Body of pancreas (tissue), 4 donors: ENCODE measurements at regions not wholly inside any gene's neighbourhood (a gene's known extent, or its start where the extent isn't known, plus 50 kb on each side); places are given as distances from the start of the nearest gene placed in this dataset.

Experiments
- CTCF ChIP-seq, 7 experiments: fragments of 450-650 bp in 4 of 7; fragments of 200-600 bp in 3 of 7; sonication (generic) in 3 of 7; IDR thresholded peaks; one replicate each; pipeline ENCODE4 v1.5.1; 2016 to 2019; ENCODE audit warnings: antibody characterized with exemption in 7 of 7
- POLR2A ChIP-seq, 3 donors: fragments of 450-650 bp; IDR thresholded peaks; one replicate each; pipeline ENCODE4 v1.6.1; 2016; ENCODE audit warnings: antibody characterized with exemption in 3 of 3, mild to moderate bottlenecking in 2 of 3

- TF ChIP-seq CTCF (IDR thresholded peaks at IDR 0.05) (no peak), POLR2A (IDR thresholded peaks at IDR 0.05) (no peak)
Measured at GRCh38 chr19:5269926-5270325, 70.7 kb downstream of the PTPRS start.
